Astrocyte of the spinal cord (primary cell): ENCODE measurements at regions not wholly inside any gene's neighbourhood (a gene's known extent, or its start where the extent isn't known, plus 50 kb on each side); places are given as distances from the start of the nearest gene placed in this dataset.

Experiments used
- DNase-seq: peaks from one replicate; pipeline ENCODE4 v3.0.0; 2011; ENCODE audit warnings: low read depth, low spot score
- H3K4me3 ChIP-seq: 2 replicates; pipeline ENCODE4 v1.5.1; 2011; ENCODE audit warnings: low read depth, mild to moderate bottlenecking, low read length, moderate library complexity
- CTCF ChIP-seq: IDR thresholded peaks from 2 replicates; pipeline ENCODE4 v1.5.1; 2012; ENCODE audit warnings: low read depth, mild to moderate bottlenecking, low read length, inconsistent platforms
- in situ Hi-C: cut with HindIII; loops from 2 replicates; pipeline ENCODE4 v1.10.0; 2017; ENCODE audit warnings: low sequenced_read_pairs

GRCh38 chr15:95254263-95254662 is 1022.9 kb downstream of the MCTP2 start:
- in situ Hi-C loops: no loop called here
- DNase-seq: no peak
- no peak overlapping the region for H3K4me3 ChIP-seq
- no peak for TF ChIP-seq CTCF

GRCh38 chr15:95259513-95259912 is 1028.2 kb downstream of the MCTP2 start:
- no peak overlapping the region for H3K4me3 ChIP-seq
- DNase-seq: peak; percentile 86
- in situ Hi-C loops: no loop called here
- TF ChIP-seq CTCF: peak; percentile 69

- H3K4me3 ChIP-seq: no peak overlapping the region
- DNase-seq: no peak
- TF ChIP-seq CTCF: no peak
- in situ Hi-C loops: no loop called here
Measured at GRCh38 chr15:95259965-95260364, 1028.6 kb downstream of the MCTP2 start.

- no peak for DNase-seq
- TF ChIP-seq CTCF: no peak
- in situ Hi-C loops: no loop called here
- H3K4me3 ChIP-seq: no peak overlapping the region
Measured at GRCh38 chr15:95260856-95261255, 1029.5 kb downstream of the MCTP2 start.

GRCh38 chr15:95261546-95261945 is 1030.2 kb downstream of the MCTP2 start:
- no peak for TF ChIP-seq CTCF
- no peak overlapping the region for H3K4me3 ChIP-seq
- in situ Hi-C loops: no loop called here
- no peak for DNase-seq

GRCh38 chr15:95261968-95262367 is 1030.6 kb downstream of the MCTP2 start:
- no peak for TF ChIP-seq CTCF
- H3K4me3 ChIP-seq: no peak overlapping the region
- no peak for DNase-seq
- in situ Hi-C loops: no loop called here
